Activated naive CD4-positive, alpha-beta T cell treated with anti-CD3 and anti-CD28 coated beads, Interleukin-2, amount 50 U/mL, for 16 hours (primary cell): ENCODE measurements at regions not wholly inside any gene's neighbourhood (a gene's known extent, or its start where the extent isn't known, plus 50 kb on each side); places are given as distances from the start of the nearest gene placed in this dataset.
A peak's percentile ranks its signal among the peaks of the same experiment; 100 is the strongest.

ENCODE experiments used
- DNase-seq: peaks from one replicate; pipeline ENCODE4 v3.0.0-alpha.2; 2020

GRCh38 chr5:66306844-66307315 lies 162.8 kb downstream of the SREK1 start:
- no peak for DNase-seq

GRCh38 chr5:66307647-66308241 lies 163.6 kb downstream of the SREK1 start:
- DNase-seq: no peak

GRCh38 chr5:66312266-66312665 lies 168.2 kb downstream of the SREK1 start:
- DNase-seq: no peak

- DNase-seq: no peak
Measured at GRCh38 chr5:66315784-66316183, 171.7 kb downstream of the SREK1 start.

- DNase-seq: no peak
Measured at GRCh38 chr5:66322786-66323528, 178.9 kb downstream of the SREK1 start.

- DNase-seq: no peak
Measured at GRCh38 chr5:66323529-66323895, 179.4 kb downstream of the SREK1 start.

GRCh38 chr5:66324357-66324756 lies 180.3 kb downstream of the SREK1 start:
- DNase-seq: no peak

GRCh38 chr5:66326276-66326675 lies 182.2 kb downstream of the SREK1 start:
- no peak for DNase-seq

- no peak for DNase-seq
Measured at GRCh38 chr5:66327008-66327407, 182.9 kb downstream of the SREK1 start.

GRCh38 chr5:66329078-66329477 lies 185.0 kb downstream of the SREK1 start:
- peak; percentile 26 for DNase-seq

- no peak for DNase-seq
Measured at GRCh38 chr5:66333192-66333591, 189.1 kb downstream of the SREK1 start.

GRCh38 chr5:66337626-66338226 lies 193.6 kb downstream of the SREK1 start:
- DNase-seq: no peak

GRCh38 chr5:66338828-66339227 lies 194.7 kb downstream of the SREK1 start:
- DNase-seq: no peak

- no peak for DNase-seq
Measured at GRCh38 chr5:66339896-66340295, 195.8 kb downstream of the SREK1 start.

GRCh38 chr5:66340786-66341185 lies 196.7 kb downstream of the SREK1 start:
- DNase-seq: no peak

GRCh38 chr5:66342341-66342880 lies 198.3 kb downstream of the SREK1 start:
- no peak for DNase-seq

- DNase-seq: no peak
Measured at GRCh38 chr5:66343370-66344071, 199.4 kb downstream of the SREK1 start.

GRCh38 chr5:66344544-66344943 lies 200.4 kb downstream of the SREK1 start:
- DNase-seq: no peak

GRCh38 chr5:66345281-66345680 lies 201.2 kb downstream of the SREK1 start:
- no peak for DNase-seq

GRCh38 chr5:66346869-66347268 lies 202.8 kb downstream of the SREK1 start:
- DNase-seq: no peak

GRCh38 chr5:66348387-66349125 lies 204.5 kb downstream of the SREK1 start:
- no peak for DNase-seq

- no peak for DNase-seq
Measured at GRCh38 chr5:66351813-66352212, 207.7 kb downstream of the SREK1 start.

- no peak for DNase-seq
Measured at GRCh38 chr5:66353186-66353585, 209.1 kb downstream of the SREK1 start.
